Endometrial microvascular endothelial cells (primary cell): ENCODE measurements at regions not wholly inside any gene's neighbourhood (a gene's known extent, or its start where the extent isn't known, plus 50 kb on each side); places are given as distances from the start of the nearest gene placed in this dataset.

ENCODE experiments used
- in situ Hi-C: cut with HindIII; loops from 2 replicates; pipeline ENCODE4 v1.10.0; 2017; ENCODE audit warnings: low sequenced_read_pairs, low pct_unique_long_range_greater_than_20kb; ENCODE audit errors: inconsistent ontology term

DNA sequence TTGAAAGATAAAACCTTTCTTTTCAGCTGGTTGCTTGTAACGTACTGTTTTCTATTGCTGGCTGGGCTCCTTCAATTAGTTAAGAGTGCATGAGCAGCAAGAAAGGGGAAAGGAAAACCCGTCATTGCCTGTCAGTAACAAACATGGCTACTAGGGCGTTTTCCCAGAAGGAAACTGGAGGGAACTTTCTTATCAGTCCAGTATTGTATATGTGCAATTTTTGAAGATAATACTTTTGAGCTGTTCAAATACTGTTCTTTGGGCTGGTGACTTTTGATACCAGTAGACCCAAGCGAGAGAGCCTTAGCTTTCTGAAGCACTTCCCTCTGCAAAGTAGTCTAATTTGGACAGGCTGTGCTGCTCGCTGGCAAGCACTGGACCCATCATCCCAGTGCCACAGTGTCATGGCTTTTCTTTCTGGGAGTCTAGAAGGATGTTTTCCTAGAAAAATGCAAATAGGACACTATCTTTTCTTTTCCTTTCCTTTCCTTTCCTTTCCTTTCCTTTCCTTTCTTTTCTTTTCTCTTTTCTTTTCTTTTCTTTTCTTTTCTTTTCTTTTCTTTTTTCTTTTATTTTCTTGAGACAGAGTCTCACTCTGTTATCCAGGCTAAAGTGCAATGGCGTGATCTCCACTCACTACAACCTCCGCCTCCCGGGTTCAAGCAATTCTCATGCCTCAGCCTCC, 149.9 kb upstream of the SMIM23 start:
- in situ Hi-C loops = loop anchor here (25.0 kb wide), 1 partner anchor 227 kb away; no protein-coding TSS in a partner anchor

- in situ Hi-C loops = loop anchor here (25.0 kb wide), 1 partner anchor 224 kb away; no protein-coding TSS in a partner anchor
These were observed 147.8 kb upstream of the SMIM23 start for GRCh38 chr5:171637811-171638210.

GRCh38 chr5:171639205-171639621, 146.4 kb upstream of the SMIM23 start:
- in situ Hi-C loops = loop anchor here (25.0 kb wide), 1 partner anchor 223 kb away; no protein-coding TSS in a partner anchor

- in situ Hi-C loops = loop anchor here (25.0 kb wide), 1 partner anchor 222 kb away; no protein-coding TSS in a partner anchor
These were observed 145.7 kb upstream of the SMIM23 start for GRCh38 chr5:171639966-171640365.

GRCh38 chr5:171640480-171640879, 145.1 kb upstream of the SMIM23 start:
- in situ Hi-C loops = loop anchor here (25.0 kb wide), 1 partner anchor 222 kb away; no protein-coding TSS in a partner anchor

GRCh38 chr5:171641891-171642290, 143.7 kb upstream of the SMIM23 start:
- in situ Hi-C loops = loop anchor here (25.0 kb wide), 1 partner anchor 220 kb away; no protein-coding TSS in a partner anchor

DNA sequence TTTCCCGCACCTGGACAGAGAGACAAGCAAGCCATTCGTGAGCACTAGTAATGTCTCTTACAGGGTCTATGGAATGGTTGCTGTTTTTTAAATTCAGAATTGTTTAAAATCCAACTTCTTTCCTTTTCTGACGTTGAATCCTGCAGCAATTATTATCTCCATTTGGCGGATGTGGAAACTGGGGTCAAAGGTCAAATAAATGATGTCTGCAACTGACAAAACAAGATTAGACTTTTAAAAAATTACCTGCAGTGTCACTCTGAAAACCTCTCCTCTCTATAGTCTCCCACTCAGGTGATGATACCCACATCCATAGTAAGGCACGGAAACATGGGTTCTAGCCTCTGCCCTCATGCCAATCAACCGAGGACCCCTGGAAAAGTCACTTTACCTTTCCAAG, 142.7 kb upstream of the SMIM23 start:
- in situ Hi-C loops = loop anchor here (25.0 kb wide), 1 partner anchor 219 kb away; no protein-coding TSS in a partner anchor

- in situ Hi-C loops = loop anchor here (25.0 kb wide), 1 partner anchor 218 kb away; no protein-coding TSS in a partner anchor
These were observed 141.1 kb upstream of the SMIM23 start for GRCh38 chr5:171644536-171644935.

DNA sequence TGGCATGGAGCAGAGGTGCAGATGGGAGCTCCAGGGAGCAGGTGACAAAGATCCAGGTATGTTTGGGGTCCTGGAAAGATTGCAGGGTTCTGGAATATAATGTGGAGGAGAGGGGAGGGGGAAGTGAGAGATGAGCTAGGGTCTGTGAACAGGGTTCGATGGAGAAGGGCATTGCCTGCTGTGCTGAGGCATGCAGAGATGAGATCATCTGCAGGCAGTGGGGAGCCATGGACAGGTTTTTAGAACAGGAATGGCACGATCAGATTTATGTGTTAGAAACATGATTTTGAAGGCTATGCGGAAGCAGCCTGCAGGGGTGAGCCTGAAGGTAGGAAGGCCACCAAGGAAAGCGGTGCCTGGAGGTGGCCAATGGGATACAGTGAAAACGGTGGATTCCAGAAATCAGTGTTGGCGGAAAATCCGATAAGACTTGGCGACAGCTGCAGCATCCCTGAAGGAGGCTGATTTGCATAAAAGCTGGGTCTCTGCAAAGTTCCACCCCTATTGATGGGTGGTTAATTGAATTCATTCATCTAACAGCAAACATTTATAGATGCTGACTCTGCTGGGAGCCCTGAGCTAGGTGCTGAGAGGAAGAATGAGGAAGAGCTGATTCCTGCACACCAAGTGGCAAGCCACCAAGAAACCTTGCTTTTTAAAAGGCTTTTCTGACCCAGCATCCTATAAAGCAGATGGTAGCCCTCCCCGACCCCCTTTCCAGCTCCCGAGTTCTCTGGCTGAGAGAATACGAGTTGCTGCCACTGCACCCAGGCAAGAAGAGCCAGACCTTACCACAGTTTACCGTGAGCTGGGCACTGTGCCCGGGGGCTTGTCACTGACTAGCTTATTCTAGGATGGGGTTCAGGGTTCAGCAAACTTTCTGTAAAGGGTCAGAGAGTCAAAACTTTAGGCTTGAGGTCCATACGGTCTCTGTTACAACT, 139.2 kb upstream of the SMIM23 start:
- in situ Hi-C loops = loop anchor here (25.0 kb wide), 1 partner anchor 216 kb away; no protein-coding TSS in a partner anchor

GRCh38 chr5:171647043-171647903, 138.3 kb upstream of the SMIM23 start:
- in situ Hi-C loops = loop anchor here (25.0 kb wide), 1 partner anchor 215 kb away; no protein-coding TSS in a partner anchor

- in situ Hi-C loops = loop anchor here (25.0 kb wide), 1 partner anchor 214 kb away; no protein-coding TSS in a partner anchor
These were observed 137.7 kb upstream of the SMIM23 start for GRCh38 chr5:171647904-171648260.

- in situ Hi-C loops = loop anchor here (25.0 kb wide), 1 partner anchor 214 kb away; no protein-coding TSS in a partner anchor
These were observed 137.1 kb upstream of the SMIM23 start for GRCh38 chr5:171648279-171649074.

GRCh38 chr5:171649075-171649401, 136.6 kb upstream of the SMIM23 start:
- in situ Hi-C loops = loop anchor here (25.0 kb wide), 1 partner anchor 213 kb away; no protein-coding TSS in a partner anchor

GRCh38 chr5:171650597-171650996, 135.0 kb upstream of the SMIM23 start:
- in situ Hi-C loops = no loop called here

GRCh38 chr5:171651102-171651501, 134.5 kb upstream of the SMIM23 start:
- in situ Hi-C loops = no loop called here

GRCh38 chr5:171654881-171655280, 130.7 kb upstream of the SMIM23 start:
- in situ Hi-C loops = no loop called here

- in situ Hi-C loops = no loop called here
These were observed 128.1 kb upstream of the SMIM23 start for GRCh38 chr5:171657473-171657872.

DNA sequence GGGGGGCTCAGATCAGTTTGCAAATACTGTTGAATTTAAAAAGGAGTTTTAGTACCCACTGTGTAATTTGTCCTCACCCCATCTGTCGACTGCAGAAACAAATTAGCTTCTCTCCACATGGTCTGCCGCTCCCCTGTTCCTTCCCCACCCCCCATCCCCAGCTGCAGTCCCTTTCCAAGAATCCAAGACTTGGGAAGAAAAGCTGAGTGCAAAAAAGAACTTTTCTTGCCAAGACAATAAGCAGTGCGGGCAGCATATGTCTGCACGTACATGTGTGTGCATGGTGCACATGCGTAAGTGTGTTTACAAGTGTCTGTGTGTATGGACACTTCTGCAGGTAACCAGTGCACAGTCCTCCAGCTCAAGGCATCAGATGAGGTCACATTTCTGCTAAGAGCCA, 125.7 kb upstream of the SMIM23 start:
- in situ Hi-C loops = no loop called here
